HS-5 (cell line): ENCODE measurements at regions not wholly inside any gene's neighbourhood (a gene's known extent, or its start where the extent isn't known, plus 50 kb on each side); places are given as distances from the start of the nearest gene placed in this dataset.

Source experiments
- DNase-seq: peaks from one replicate; pipeline ENCODE4 v3.0.0-alpha.2; 2012; ENCODE audit warnings: low read depth

- no peak for DNase-seq
Observed at GRCh38 chr3:159764490-159765029, 224.1 kb upstream of the IL12A start.

GRCh38 chr3:159765030-159765859, 223.4 kb upstream of the IL12A start:
- peak; percentile 98 for DNase-seq

GRCh38 chr3:159765860-159766294, 222.8 kb upstream of the IL12A start:
- DNase-seq, result no peak

GRCh38 chr3:159766563-159767185, 222.0 kb upstream of the IL12A start:
- DNase-seq, result no peak

- DNase-seq, result no peak
Observed at GRCh38 chr3:159770998-159771397, 217.6 kb upstream of the IL12A start.

- no peak for DNase-seq
Observed at GRCh38 chr3:159771865-159772611, 216.6 kb upstream of the IL12A start.

DNA sequence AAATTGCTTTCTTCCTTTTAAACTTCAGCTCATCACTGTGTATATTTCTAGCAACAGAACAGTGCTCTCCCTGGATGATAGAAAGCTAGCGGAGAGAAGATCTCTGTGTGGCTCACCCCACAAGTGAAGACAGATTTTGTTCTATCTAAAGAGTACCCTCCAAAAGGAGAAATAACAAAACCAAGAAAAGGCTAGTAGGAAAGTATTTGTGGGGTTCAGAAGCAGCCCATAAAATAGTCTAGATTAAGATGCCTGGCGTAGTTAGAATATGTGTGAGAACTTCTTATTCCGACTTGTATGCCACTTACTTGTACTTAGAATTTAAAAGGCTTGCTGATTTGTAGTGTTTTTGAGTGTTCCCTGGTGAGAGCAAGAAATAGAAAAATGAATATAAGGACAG, 214.9 kb upstream of the IL12A start:
- DNase-seq, result no peak

DNA sequence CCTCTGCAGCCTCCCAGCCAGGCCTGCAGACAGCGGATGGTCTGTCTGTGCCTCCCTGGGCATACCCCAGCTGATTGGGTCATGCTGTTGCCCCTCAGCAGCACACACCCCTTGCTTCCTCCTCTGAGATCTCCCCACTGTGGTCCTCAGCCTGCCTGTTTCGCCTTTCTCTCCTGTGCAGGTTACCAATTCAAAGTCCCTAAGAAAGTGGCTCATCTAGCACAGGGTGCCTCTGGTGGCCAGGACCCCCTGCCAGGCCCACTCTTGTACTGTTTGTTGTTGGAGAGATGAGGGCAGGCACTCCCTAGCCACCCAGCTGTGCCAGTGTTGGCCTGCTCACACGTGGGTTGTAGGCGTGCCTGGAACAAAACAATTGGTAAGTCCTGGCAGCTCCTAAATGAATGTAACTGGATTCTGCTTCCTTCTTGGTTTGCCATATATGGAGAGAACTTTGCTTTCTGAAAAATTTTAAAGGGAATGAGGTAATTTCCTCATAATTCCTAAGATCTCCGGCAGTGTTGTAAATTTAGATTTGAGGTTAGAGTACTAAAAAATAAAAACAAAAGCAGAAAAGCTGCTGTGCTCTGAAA, 213.2 kb upstream of the IL12A start:
- no peak for DNase-seq

DNA sequence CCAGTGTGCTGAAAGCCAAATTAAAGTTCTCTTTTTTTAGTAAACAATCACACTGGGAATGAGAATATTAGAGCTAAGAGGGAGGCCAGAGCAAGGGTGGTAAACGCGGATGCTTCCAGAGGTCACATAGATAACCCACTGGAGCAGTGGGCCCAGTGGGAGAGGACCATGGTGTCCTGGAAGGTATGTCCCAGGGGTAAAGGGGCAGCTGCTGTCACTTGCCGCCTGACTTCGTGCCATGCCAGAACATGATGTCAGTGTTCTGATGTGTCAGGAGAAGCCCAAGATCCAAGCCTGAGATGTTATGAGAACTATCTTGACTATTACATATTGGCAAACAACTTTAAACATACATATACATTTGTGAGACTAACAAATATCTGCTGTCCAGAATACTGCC, 211.9 kb upstream of the IL12A start:
- DNase-seq, result no peak

- no peak for DNase-seq
Observed at GRCh38 chr3:159779883-159780282, 208.8 kb upstream of the IL12A start.

DNA sequence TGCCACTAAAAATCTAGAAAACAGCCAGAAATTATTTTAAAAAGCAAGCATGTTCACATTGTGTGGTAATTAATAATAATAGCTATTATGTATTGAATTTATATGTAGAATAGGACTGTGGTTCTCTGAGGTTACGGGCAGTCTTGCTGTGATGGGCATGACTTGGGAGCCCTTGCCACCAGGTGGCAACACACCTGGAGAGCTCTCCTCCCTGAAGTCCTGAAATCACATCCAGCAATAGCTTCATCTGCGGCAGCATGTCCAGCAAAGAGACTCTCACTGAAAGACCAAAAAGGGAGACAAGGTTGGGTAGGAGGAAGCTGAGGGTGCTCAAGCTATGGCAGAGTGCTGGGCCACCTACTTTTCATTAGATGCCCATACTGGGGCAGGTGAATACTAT, 206.8 kb upstream of the IL12A start:
- no peak for DNase-seq

DNA sequence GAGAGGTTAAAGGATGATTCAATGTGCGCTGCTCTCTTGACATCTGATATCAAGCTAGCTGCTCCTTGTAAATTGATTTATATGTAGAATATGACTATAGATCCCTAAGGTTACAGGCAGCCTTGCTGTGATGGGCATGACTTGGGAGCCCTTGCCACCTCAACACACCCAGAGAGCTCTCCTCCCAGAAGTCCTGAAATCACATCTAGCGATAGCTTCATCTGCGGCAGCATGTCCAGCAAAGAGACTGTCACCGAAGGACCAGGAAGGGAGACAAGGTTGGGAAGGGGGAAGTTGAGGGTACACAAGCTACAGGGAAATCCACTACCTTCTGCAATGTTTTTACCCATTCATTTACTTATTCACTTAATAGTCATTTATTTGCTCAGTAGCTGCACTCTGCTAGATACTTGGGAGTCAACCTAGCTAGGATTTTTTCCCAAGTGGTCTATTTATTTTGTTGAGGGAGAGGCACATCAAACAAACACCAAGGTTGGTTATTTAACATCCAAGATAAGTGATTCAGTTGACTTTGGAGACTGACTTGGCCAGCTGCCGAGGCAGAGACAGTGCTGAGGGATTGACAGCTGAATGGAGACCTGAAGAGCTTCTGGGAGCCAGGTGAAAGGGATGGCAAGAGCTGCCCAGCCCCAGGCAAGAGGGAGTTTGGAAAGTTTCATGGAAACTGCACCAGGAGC, 205.8 kb upstream of the IL12A start:
- no peak for DNase-seq

GRCh38 chr3:159783780-159784742, 204.6 kb upstream of the IL12A start:
- no peak for DNase-seq

GRCh38 chr3:159785273-159785708, 203.3 kb upstream of the IL12A start:
- no peak for DNase-seq

GRCh38 chr3:159786489-159787177, 202.0 kb upstream of the IL12A start:
- no peak for DNase-seq

DNA sequence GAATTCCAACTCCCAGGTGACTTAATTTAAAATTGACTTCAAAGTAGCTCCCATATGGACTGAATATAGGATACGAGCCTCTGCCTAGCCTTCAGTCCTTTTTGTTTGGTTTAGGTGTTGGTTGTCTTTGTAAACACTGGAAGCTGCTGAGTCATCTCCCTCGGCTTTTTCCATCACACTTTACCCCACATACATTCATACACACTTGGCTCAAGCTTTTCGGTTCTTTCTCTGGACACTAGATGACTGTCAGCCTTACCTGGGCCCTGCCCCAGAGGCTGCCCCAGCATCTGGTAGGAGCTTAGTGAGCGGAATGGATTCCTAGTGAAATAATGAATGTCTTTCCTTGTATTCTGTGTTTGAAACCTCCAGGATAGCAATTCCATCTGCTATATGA, 201.5 kb upstream of the IL12A start:
- DNase-seq, result no peak

DNA sequence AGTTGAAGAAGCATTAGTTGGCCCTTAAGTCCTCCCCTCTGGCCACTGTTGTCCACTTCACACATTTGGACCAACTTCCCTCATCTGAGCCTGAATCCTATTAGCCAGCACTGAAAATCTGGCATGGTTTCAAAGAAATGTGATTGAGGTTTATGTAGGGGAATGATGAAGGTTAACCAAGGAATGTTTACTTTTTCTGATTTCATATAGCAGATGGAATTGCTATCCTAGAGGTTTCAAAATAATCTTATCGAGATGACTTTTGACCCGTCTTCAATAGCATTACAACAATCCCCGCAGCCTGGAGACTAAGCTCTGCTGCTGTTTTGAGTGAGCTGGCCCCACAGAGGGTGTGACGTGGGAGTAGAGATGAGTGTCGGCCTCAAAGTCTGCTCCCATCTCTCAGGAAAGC, 200.8 kb upstream of the IL12A start:
- DNase-seq, result peak; percentile 80

DNA sequence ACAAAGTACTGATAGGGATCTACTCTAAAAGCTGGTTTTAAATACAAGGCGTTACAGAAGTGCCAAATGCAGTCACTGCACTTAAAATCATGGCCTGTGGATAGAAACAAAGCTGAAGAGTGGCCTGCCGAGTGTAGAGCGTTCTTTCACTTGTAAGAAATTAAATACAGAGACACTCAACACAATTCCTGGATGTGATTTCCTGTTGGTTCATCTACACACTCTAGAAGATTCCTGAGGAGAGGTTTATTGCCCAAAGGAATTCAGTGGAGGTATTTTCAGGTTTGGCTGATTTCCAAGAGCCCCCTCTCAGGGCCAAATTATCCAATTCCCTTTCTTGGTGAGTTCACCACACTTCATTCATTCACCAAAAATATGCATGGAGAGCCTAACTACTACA, 200.3 kb upstream of the IL12A start:
- no peak for DNase-seq

- no peak for DNase-seq
Observed at GRCh38 chr3:159789017-159789416, 199.6 kb upstream of the IL12A start.
